ENCODE measurements at regions not wholly inside any gene's neighbourhood (a gene's known extent, or its start where the extent isn't known, plus 50 kb on each side); places are given as distances from the start of the nearest gene placed in this dataset.

GRCh38 chr5:168075387-168075786, 216.1 kb upstream of the WWC1 start:
- ATAC-seq, result no peak

DNA sequence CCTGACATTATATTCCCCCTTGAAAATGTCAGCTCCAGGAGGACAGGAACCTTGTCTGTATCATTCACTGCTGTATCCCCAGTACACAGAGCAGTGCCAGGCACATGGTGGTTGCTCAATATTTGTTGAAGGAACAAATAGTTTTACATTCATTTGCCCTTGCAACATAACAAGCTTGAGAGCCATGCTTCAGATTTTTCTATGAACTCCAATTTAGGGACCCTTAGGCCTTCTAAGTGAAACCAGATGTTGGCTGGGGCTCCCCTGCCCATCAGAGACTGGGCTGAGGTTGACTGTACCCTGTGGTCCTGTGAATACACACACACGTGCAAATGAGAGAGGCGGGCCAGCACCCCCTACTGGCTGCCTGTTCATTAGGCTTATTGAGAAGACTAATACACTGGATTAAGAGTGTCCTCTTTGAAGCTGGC, 214.9 kb upstream of the WWC1 start:
- ATAC-seq, result peak; percentile 87
- no peak for TF ChIP-seq GLIS3 (CRISPR knock-in tag; IDR thresholded peaks at IDR 0.05)
- no peak for TF ChIP-seq TOX (CRISPR knock-in tag; IDR thresholded peaks at IDR 0.05; ENCODE audit: borderline replicate concordance)
- TF ChIP-seq RARB (CRISPR knock-in tag; IDR thresholded peaks at IDR 0.05), result no peak
- no peak for TF ChIP-seq ZNF8 (CRISPR knock-in tag; IDR thresholded peaks at IDR 0.05)
- no peak for TF ChIP-seq ZC3H10 (CRISPR knock-in tag; IDR thresholded peaks at IDR 0.05)
- TF ChIP-seq ZNF70 (CRISPR knock-in tag; IDR thresholded peaks at IDR 0.05), result no peak

More at GRCh38 chr5:168075387-168075786, 216.1 kb upstream of the WWC1 start:
- no peak for TF ChIP-seq ESRRG (CRISPR knock-in tag; IDR thresholded peaks at IDR 0.05)
- TF ChIP-seq OSR1 (CRISPR knock-in tag; IDR thresholded peaks at IDR 0.05), result no peak
- no peak for TF ChIP-seq GLIS3 (CRISPR knock-in tag; IDR thresholded peaks at IDR 0.05)
- TF ChIP-seq CSRNP3 (CRISPR knock-in tag; IDR thresholded peaks at IDR 0.05), result no peak
- no peak for TF ChIP-seq RARB (CRISPR knock-in tag; IDR thresholded peaks at IDR 0.05)
- no peak for TF ChIP-seq ZFP3 (CRISPR knock-in tag; IDR thresholded peaks at IDR 0.05)
- TF ChIP-seq ZNF8 (CRISPR knock-in tag; IDR thresholded peaks at IDR 0.05), result no peak
- no peak for TF ChIP-seq ISL1 (CRISPR knock-in tag; IDR thresholded peaks at IDR 0.05)
- TF ChIP-seq ARNTL (CRISPR knock-in tag; IDR thresholded peaks at IDR 0.05; ENCODE audit: borderline replicate concordance, low read depth), result no peak
- no peak for TF ChIP-seq ZNF565 (CRISPR knock-in tag; conservative IDR thresholded peaks at IDR 0.05; ENCODE audit: low read depth)
- no peak for TF ChIP-seq ZFP30 (CRISPR knock-in tag; IDR thresholded peaks at IDR 0.05)
- TF ChIP-seq SNAI2 (CRISPR knock-in tag; IDR thresholded peaks at IDR 0.05), result no peak
- no peak for TF ChIP-seq TSHZ2 (CRISPR knock-in tag; IDR thresholded peaks at IDR 0.05)
- TF ChIP-seq TCF4 (CRISPR knock-in tag; IDR thresholded peaks at IDR 0.05; ENCODE audit: borderline replicate concordance), result no peak

- ATAC-seq, result peak; percentile 55
- TF ChIP-seq TSHZ2 (CRISPR knock-in tag; IDR thresholded peaks at IDR 0.05) (no peak), POU6F1 (CRISPR knock-in tag; IDR thresholded peaks at IDR 0.05; ENCODE audit: borderline replicate concordance, low read depth) (no peak), ISL1 (CRISPR knock-in tag; IDR thresholded peaks at IDR 0.05) (no peak), ZNF565 (CRISPR knock-in tag; conservative IDR thresholded peaks at IDR 0.05; ENCODE audit: low read depth) (no peak), ZFP30 (CRISPR knock-in tag; IDR thresholded peaks at IDR 0.05) (no peak), ZNF8 (CRISPR knock-in tag; IDR thresholded peaks at IDR 0.05) (no peak), ESRRG (CRISPR knock-in tag; IDR thresholded peaks at IDR 0.05) (no peak)
Observed at GRCh38 chr5:168085261-168086031, 206.0 kb upstream of the WWC1 start.

DNA sequence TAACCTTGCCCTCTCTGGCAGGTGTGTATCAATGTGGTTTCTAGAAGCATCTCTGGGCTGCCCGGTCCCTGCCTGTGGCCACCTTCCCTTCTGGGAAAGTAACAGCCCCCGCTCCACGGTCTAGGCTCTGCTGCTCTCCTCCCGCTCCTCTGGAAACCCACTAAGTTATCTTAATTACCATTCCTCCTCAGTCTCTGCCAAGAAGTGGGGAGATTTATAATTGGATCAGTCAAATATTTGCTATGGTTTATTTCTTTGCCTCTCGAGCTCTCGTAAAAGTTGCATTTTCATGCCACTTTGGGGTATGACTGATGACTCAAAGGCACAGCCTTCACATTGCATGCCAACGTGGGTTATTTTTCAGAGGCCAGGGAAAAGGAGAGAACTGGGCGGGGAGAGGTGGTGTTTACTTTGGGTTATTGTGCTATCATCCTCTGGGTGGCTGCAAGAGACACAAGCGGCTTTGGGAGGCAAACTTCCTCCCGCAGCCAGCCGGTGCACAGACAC, 205.3 kb upstream of the WWC1 start:
- ATAC-seq, result peak; percentile 84
- 0 out of 2 replicates have a peak, but pooled peaks have one; percentile 32 for TF ChIP-seq CSRNP3 (CRISPR knock-in tag; IDR thresholded peaks at IDR 0.05)
- TF ChIP-seq TSHZ2 (CRISPR knock-in tag; IDR thresholded peaks at IDR 0.05), result peak; percentile 70; the same call in 1 of the 2 replicates
- TF ChIP-seq ZNF70 (CRISPR knock-in tag; IDR thresholded peaks at IDR 0.05), result no peak
- TF ChIP-seq ZNF565 (CRISPR knock-in tag; conservative IDR thresholded peaks at IDR 0.05; ENCODE audit: low read depth), result no peak
- TF ChIP-seq ESRRG (CRISPR knock-in tag; IDR thresholded peaks at IDR 0.05), result 0 out of 2 replicates have a peak, but pooled peaks have one; percentile 9
- TF ChIP-seq OSR1 (CRISPR knock-in tag; IDR thresholded peaks at IDR 0.05), result no peak
- TF ChIP-seq ZFP3 (CRISPR knock-in tag; IDR thresholded peaks at IDR 0.05), result peak; percentile 23; the same call in 1 of the 2 replicates
- TF ChIP-seq ARNTL (CRISPR knock-in tag; IDR thresholded peaks at IDR 0.05; ENCODE audit: borderline replicate concordance, low read depth), result no peak; the same call in 1 of the 2 replicates
- no peak for TF ChIP-seq BACH2 (CRISPR knock-in tag; IDR thresholded peaks at IDR 0.05; ENCODE audit: borderline replicate concordance)
- peak; percentile 95 for TF ChIP-seq ISL1 (CRISPR knock-in tag; IDR thresholded peaks at IDR 0.05)
- TF ChIP-seq GLIS3 (CRISPR knock-in tag; IDR thresholded peaks at IDR 0.05), result no peak

Data from SK-N-SH treated with all-trans-retinoic acid at 6 μM for 48 hours (cell line).